HEK293T (cell line): ENCODE measurements at regions not wholly inside any gene's neighbourhood (a gene's known extent, or its start where the extent isn't known, plus 50 kb on each side); places are given as distances from the start of the nearest gene placed in this dataset.

ENCODE experiments used
- BHLHE40 ChIP-seq: fragments of 450-650 bp; IDR thresholded peaks from 2 replicates; pipeline ENCODE4 v1.6.1; 2016; ENCODE audit warnings: mild to moderate bottlenecking, moderate library complexity, borderline replicate concordance
- FOXA1 ChIP-seq: fragments of 450-650 bp; IDR thresholded peaks from 2 replicates; pipeline ENCODE4 v1.6.1; 2016; ENCODE audit warnings: mild to moderate bottlenecking
- FOXM1 ChIP-seq: fragments of 450-650 bp; IDR thresholded peaks from 2 replicates; pipeline ENCODE4 v1.6.1; 2017; ENCODE audit warnings: mild to moderate bottlenecking, borderline replicate concordance
- HDGF ChIP-seq: fragments of 450-650 bp; IDR thresholded peaks from 2 replicates; pipeline ENCODE4 v1.6.1; 2017; ENCODE audit warnings: antibody characterized with exemption, borderline replicate concordance
- L3MBTL2 ChIP-seq: fragments of 450-650 bp; conservative IDR thresholded peaks from 2 replicates; pipeline ENCODE4 v1.6.1; 2016; ENCODE audit warnings: mild to moderate bottlenecking
- LEF1 ChIP-seq: fragments of 450-650 bp; IDR thresholded peaks from 2 replicates; pipeline ENCODE4 v1.6.1; 2017; ENCODE audit warnings: mild to moderate bottlenecking, borderline replicate concordance
- SP1 ChIP-seq: fragments of 450-650 bp; IDR thresholded peaks from 2 replicates; pipeline ENCODE4 v1.6.1; 2017
- SUZ12 ChIP-seq: fragments of 450-650 bp; IDR thresholded peaks from 2 replicates; pipeline ENCODE4 v1.6.1; 2016; ENCODE audit warnings: mild to moderate bottlenecking

GRCh38 chr16:54522584-54522983 lies 236.0 kb upstream of the IRX3 start:
- no peak for TF ChIP-seq L3MBTL2
- TF ChIP-seq HDGF, result no peak
- no peak for TF ChIP-seq FOXA1
- TF ChIP-seq SUZ12, result no peak
- TF ChIP-seq LEF1, result no peak
- no peak for TF ChIP-seq BHLHE40
- no peak for TF ChIP-seq SP1
- no peak for TF ChIP-seq FOXM1
